ENCODE measurements at regions not wholly inside any gene's neighbourhood (a gene's known extent, or its start where the extent isn't known, plus 50 kb on each side); places are given as distances from the start of the nearest gene placed in this dataset.

GRCh38 chr12:42957561-42958290 is 368.2 kb upstream of the PRICKLE1 start:
- H3K79me1 ChIP-seq (ENCODE audit: low read length), result no peaks in the 10 kb centered on the region
- no peak overlapping the region for H2BK120ac ChIP-seq (ENCODE audit: insufficient read depth, low read length, poor library complexity)
- WGBS (ENCODE audit: extremely low coverage, insufficient coverage, insufficient read length), result no CpG with 5 or more reads among the region's 1 CpG

GRCh38 chr12:42957136-42957535 is 367.6 kb upstream of the PRICKLE1 start:
- Histone ChIP-seq H4K12ac (ENCODE audit: low read depth, low read length) (no peak overlapping the region), H3K18ac (ENCODE audit: low read length) (no peak overlapping the region), H4K8ac (ENCODE audit: low read depth, low read length) (no peak overlapping the region), H3K4me2 (ENCODE audit: low read length) (no peak overlapping the region), H4K91ac (ENCODE audit: low read depth, low read length) (no peak overlapping the region), H3K4me3 (ENCODE audit: low read depth, low read length) (no peak overlapping the region), H3K9me3 (ENCODE audit: insufficient read depth, low read depth, low read length) (no peaks in the 10 kb centered on the region), H2BK5ac (ENCODE audit: low read depth, low read length, poor library complexity) (no peak overlapping the region), H3K14ac (ENCODE audit: low read length) (no peak overlapping the region), H3K27me3 (ENCODE audit: insufficient read depth, low read length) (no peaks in the 10 kb centered on the region), H2AK5ac (ENCODE audit: low read length) (no peak overlapping the region), H3K27ac (ENCODE audit: low read depth, low read length) (no peak overlapping the region), H2BK120ac (ENCODE audit: insufficient read depth, low read length, poor library complexity) (no peak overlapping the region), H3K4ac (ENCODE audit: low read depth, low read length) (no peak overlapping the region), H3K36me3 (ENCODE audit: control insufficient read depth in 1 of 2, insufficient read depth in 2 of 2, low read length in 2 of 2) (no peaks in the 10 kb centered on the region), H3K79me1 (ENCODE audit: low read length) (no peaks in the 10 kb centered on the region), H2BK12ac (ENCODE audit: low read length) (no peak overlapping the region), H3K79me2 (ENCODE audit: control insufficient read depth, insufficient read depth, low read length, poor library complexity) (no peaks in the 10 kb centered on the region), H3K9ac (ENCODE audit: low read length) (no peak overlapping the region), H3K4me1 (ENCODE audit: control insufficient read depth in 1 of 2, insufficient read depth in 2 of 2, low read length in 2 of 2) (no peaks in the 10 kb centered on the region), H3K23ac (ENCODE audit: low read length) (no peak overlapping the region), H2AFZ (ENCODE audit: insufficient read depth, low read length, poor library complexity) (no peak overlapping the region)
- WGBS (ENCODE audit: extremely low coverage, insufficient coverage, insufficient read length), result no CpG with 5 or more reads among the region's 3 CpGs
- DNase-seq, result no peak

More at GRCh38 chr12:42957561-42958290, 368.2 kb upstream of the PRICKLE1 start:
- no peak overlapping the region for H3K4me2 ChIP-seq (ENCODE audit: low read length)
- H3K4me1 ChIP-seq (ENCODE audit: control insufficient read depth in 1 of 2, insufficient read depth in 2 of 2, low read length in 2 of 2), result no peaks in the 10 kb centered on the region
- no peak for DNase-seq
- no peaks in the 10 kb centered on the region for H3K36me3 ChIP-seq (ENCODE audit: control insufficient read depth in 1 of 2, insufficient read depth in 2 of 2, low read length in 2 of 2)
- no peak overlapping the region for H2AFZ ChIP-seq (ENCODE audit: insufficient read depth, low read length, poor library complexity)
- H2BK12ac ChIP-seq (ENCODE audit: low read length), result no peak overlapping the region
- no peak overlapping the region for H3K4ac ChIP-seq (ENCODE audit: low read depth, low read length)
- H3K4me3 ChIP-seq (ENCODE audit: low read depth, low read length), result no peak overlapping the region
- no peaks in the 10 kb centered on the region for H3K27me3 ChIP-seq (ENCODE audit: insufficient read depth, low read length)
- H4K8ac ChIP-seq (ENCODE audit: low read depth, low read length), result no peak overlapping the region
- no peak overlapping the region for H3K14ac ChIP-seq (ENCODE audit: low read length)
- no peak overlapping the region for H4K12ac ChIP-seq (ENCODE audit: low read depth, low read length)
- H2BK5ac ChIP-seq (ENCODE audit: low read depth, low read length, poor library complexity), result no peak overlapping the region
- no peak overlapping the region for H2AK5ac ChIP-seq (ENCODE audit: low read length)
- no peak overlapping the region for H3K23ac ChIP-seq (ENCODE audit: low read length)
- no peak overlapping the region for H3K27ac ChIP-seq (ENCODE audit: low read depth, low read length)
- H3K18ac ChIP-seq (ENCODE audit: low read length), result no peak overlapping the region
- H3K9ac ChIP-seq (ENCODE audit: low read length), result no peak overlapping the region
- H3K9me3 ChIP-seq (ENCODE audit: insufficient read depth, low read depth, low read length), result no peaks in the 10 kb centered on the region
- H3K79me2 ChIP-seq (ENCODE audit: control insufficient read depth, insufficient read depth, low read length, poor library complexity), result no peaks in the 10 kb centered on the region
- no peak overlapping the region for H4K91ac ChIP-seq (ENCODE audit: low read depth, low read length)

- Histone ChIP-seq H2BK120ac (ENCODE audit: insufficient read depth, low read length, poor library complexity) (no peak overlapping the region), H3K79me1 (ENCODE audit: low read length) (no peaks in the 10 kb centered on the region), H3K9me3 (ENCODE audit: insufficient read depth, low read depth, low read length) (no peaks in the 10 kb centered on the region), H3K4me2 (ENCODE audit: low read length) (no peak overlapping the region), H2AFZ (ENCODE audit: insufficient read depth, low read length, poor library complexity) (no peak overlapping the region), H4K8ac (ENCODE audit: low read depth, low read length) (no peak overlapping the region), H3K27ac (ENCODE audit: low read depth, low read length) (no peak overlapping the region), H2BK12ac (ENCODE audit: low read length) (no peak overlapping the region), H3K4me3 (ENCODE audit: low read depth, low read length) (no peak overlapping the region), H3K4ac (ENCODE audit: low read depth, low read length) (no peak overlapping the region), H3K27me3 (ENCODE audit: insufficient read depth, low read length) (no peaks in the 10 kb centered on the region), H3K14ac (ENCODE audit: low read length) (no peak overlapping the region), H2BK5ac (ENCODE audit: low read depth, low read length, poor library complexity) (no peak overlapping the region), H3K18ac (ENCODE audit: low read length) (no peak overlapping the region), H3K36me3 (ENCODE audit: control insufficient read depth in 1 of 2, insufficient read depth in 2 of 2, low read length in 2 of 2) (no peaks in the 10 kb centered on the region), H2AK5ac (ENCODE audit: low read length) (no peak overlapping the region), H3K9ac (ENCODE audit: low read length) (no peak overlapping the region), H4K91ac (ENCODE audit: low read depth, low read length) (no peak overlapping the region), H3K23ac (ENCODE audit: low read length) (no peak overlapping the region), H4K12ac (ENCODE audit: low read depth, low read length) (no peak overlapping the region), H3K79me2 (ENCODE audit: control insufficient read depth, insufficient read depth, low read length, poor library complexity) (no peaks in the 10 kb centered on the region), H3K4me1 (ENCODE audit: control insufficient read depth in 1 of 2, insufficient read depth in 2 of 2, low read length in 2 of 2) (no peaks in the 10 kb centered on the region)
- no CpG with 5 or more reads among the region's 2 CpGs for WGBS (ENCODE audit: extremely low coverage, insufficient coverage, insufficient read length)
- DNase-seq, result no peak
Observed at GRCh38 chr12:42953021-42953420, 363.5 kb upstream of the PRICKLE1 start.

GRCh38 chr12:42946871-42947381 is 357.4 kb upstream of the PRICKLE1 start:
- H3K4me1 ChIP-seq (ENCODE audit: control insufficient read depth in 1 of 2, insufficient read depth in 2 of 2, low read length in 2 of 2), result no peaks in the 10 kb centered on the region
- no CpG with 5 or more reads among the region's 2 CpGs for WGBS (ENCODE audit: extremely low coverage, insufficient coverage, insufficient read length)
- H3K79me2 ChIP-seq (ENCODE audit: control insufficient read depth, insufficient read depth, low read length, poor library complexity), result no peaks in the 10 kb centered on the region
- no peaks in the 10 kb centered on the region for H3K27me3 ChIP-seq (ENCODE audit: insufficient read depth, low read length)
- H4K12ac ChIP-seq (ENCODE audit: low read depth, low read length), result no peak overlapping the region
- H3K23ac ChIP-seq (ENCODE audit: low read length), result no peak overlapping the region
- peaks cover 6% of the 10 kb centered on the region for H3K9me3 ChIP-seq (ENCODE audit: insufficient read depth, low read depth, low read length)
- H3K4ac ChIP-seq (ENCODE audit: low read depth, low read length), result no peak overlapping the region
- no peaks in the 10 kb centered on the region for H3K36me3 ChIP-seq (ENCODE audit: control insufficient read depth in 1 of 2, insufficient read depth in 2 of 2, low read length in 2 of 2)
- no peak overlapping the region for H2AFZ ChIP-seq (ENCODE audit: insufficient read depth, low read length, poor library complexity)
- no peak overlapping the region for H2AK5ac ChIP-seq (ENCODE audit: low read length)
- no peaks in the 10 kb centered on the region for H3K79me1 ChIP-seq (ENCODE audit: low read length)
- H3K4me2 ChIP-seq (ENCODE audit: low read length), result no peak overlapping the region
- no peak overlapping the region for H3K4me3 ChIP-seq (ENCODE audit: low read depth, low read length)
- H2BK12ac ChIP-seq (ENCODE audit: low read length), result no peak overlapping the region
- no peak overlapping the region for H2BK120ac ChIP-seq (ENCODE audit: insufficient read depth, low read length, poor library complexity)
- peak overlapping the region; percentile 48 for H3K9ac ChIP-seq (ENCODE audit: low read length)
- H3K27ac ChIP-seq (ENCODE audit: low read depth, low read length), result no peak overlapping the region
- H3K14ac ChIP-seq (ENCODE audit: low read length), result no peak overlapping the region
- H4K8ac ChIP-seq (ENCODE audit: low read depth, low read length), result peak overlapping the region; percentile 19
- H2BK5ac ChIP-seq (ENCODE audit: low read depth, low read length, poor library complexity), result no peak overlapping the region
- no peak overlapping the region for H4K91ac ChIP-seq (ENCODE audit: low read depth, low read length)
- H3K18ac ChIP-seq (ENCODE audit: low read length), result no peak overlapping the region
- DNase-seq, result peak; percentile 11 to 42

All from trophoblast cell (in vitro differentiated cells and primary cell).